ENCODE measurements at regions not wholly inside any gene's neighbourhood (a gene's known extent, or its start where the extent isn't known, plus 50 kb on each side); places are given as distances from the start of the nearest gene placed in this dataset.
A peak's percentile ranks its signal among the peaks of the same experiment; 100 is the strongest.

DNA sequence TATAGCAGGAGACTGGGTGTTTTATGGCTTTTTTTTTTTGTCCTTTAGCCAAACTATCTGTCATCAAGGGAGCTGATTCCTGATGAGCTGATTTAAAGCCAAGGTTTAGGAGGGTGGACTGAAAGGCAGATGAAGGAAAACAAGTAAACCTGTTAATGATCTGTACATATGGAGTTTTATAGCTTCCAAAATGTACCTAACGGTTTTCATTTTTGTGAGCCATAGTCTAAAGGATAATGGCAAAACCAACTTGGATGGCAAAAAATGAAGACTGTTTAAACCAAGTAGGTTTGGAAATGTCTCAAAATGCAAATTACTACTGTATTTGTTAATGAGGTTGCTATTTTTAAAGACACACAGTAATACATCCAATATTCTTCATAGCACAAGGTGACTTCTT is 281.5 kb downstream of the YTHDC2 start:
- no peak for DNase-seq (ENCODE audit: low read depth, low spot score)

DNA sequence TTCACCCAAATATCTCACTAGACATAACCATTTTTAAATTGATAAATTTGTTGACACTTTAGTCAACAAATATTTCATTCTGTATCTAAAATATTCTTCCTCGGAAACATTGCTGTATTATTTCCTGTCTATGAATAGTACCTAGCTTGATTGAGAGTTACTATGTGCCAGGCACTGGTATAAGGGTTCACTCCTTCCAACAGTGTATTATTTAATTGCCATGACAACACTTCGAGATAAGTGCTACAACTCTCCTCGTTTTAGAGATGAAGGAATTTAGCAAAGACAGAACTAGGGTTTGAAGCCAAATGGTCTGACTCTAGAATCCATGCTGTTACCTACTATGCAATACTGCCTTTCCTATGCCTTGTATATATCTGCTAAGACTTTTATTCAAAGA is 287.2 kb downstream of the YTHDC2 start:
- no peak for DNase-seq (ENCODE audit: low read depth, low spot score)

DNA sequence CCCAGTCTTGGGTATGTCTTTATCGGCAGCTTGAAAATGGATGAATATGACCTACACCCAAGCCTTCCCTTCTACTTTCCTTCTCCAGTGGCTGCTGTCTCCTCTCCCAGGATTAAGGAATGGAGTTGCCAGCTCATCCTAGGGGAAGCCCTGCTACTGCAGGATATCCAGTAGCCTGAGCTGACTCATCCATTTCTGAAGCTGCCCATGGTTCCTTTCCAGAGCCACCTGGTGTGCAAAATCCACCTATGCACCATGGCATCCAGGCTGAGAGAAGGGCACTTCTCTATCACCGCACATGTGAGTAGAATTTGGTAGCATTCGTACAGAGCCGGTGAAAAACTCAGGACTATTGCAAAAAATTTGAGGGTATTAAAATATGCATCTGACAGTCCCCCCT is 290.8 kb downstream of the YTHDC2 start:
- DNase-seq (ENCODE audit: low read depth, low spot score): no peak

DNA sequence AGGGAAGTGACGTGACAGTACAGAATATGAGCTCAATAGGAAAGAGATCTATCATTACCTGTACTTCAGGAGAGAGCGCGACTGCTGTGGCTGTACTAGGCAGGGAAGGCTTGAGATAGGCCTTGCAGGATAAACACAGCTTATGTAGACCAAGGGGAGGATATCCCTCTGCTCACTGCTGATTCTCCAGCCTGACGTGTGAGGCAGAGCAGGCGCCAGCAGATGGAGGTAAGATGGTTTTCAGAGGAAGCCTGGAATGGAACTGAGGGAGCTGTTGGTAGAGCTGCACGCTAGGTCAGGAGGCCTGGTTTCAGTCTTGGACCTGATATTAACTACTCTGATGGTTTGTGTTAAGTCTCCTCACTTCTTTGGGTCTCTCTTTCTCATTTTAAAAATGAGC is 291.4 kb downstream of the YTHDC2 start:
- no peak for DNase-seq (ENCODE audit: low read depth, low spot score)

DNA sequence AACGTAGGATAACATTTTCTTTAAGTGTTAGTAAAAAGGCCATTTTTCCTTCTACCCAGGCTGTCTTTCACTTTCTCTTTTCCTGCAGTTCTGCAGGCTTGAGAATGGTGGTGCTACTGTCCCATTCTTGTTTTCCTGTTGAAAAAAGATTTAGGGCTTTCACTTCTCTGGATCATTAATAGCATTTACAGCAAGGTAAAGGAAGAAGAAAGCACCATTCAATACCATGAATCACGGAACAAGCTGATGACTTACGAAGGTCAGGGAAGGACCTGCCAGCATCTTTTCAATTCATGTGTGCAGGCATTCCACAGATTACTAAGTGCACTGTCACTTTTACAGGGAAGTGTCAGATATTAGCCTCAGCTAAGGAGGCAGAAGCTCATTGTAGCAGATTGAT is 292.8 kb downstream of the YTHDC2 start:
- DNase-seq (ENCODE audit: low read depth, low spot score): peak; percentile 3

DNA sequence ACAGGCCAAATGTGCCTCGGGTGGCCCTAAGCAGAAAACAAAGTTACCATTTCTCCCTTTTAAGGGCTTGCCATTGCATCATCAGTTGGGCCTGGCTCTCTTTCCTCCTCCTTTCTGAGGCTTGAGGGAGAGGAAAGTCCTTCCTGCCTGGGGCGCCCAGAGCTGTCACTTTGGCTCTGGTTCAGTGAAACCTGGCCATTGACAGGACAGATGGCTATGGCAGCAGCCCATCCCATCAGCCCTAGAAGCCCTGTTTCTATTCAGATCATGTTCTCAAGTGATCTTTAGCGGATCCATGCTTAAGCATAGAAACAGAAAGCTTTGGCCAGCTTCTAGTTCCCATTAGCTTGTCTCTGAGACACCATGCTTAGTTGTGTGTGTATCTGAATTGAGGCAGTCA is 293.4 kb downstream of the YTHDC2 start:
- DNase-seq (ENCODE audit: low read depth, low spot score): no peak

DNA sequence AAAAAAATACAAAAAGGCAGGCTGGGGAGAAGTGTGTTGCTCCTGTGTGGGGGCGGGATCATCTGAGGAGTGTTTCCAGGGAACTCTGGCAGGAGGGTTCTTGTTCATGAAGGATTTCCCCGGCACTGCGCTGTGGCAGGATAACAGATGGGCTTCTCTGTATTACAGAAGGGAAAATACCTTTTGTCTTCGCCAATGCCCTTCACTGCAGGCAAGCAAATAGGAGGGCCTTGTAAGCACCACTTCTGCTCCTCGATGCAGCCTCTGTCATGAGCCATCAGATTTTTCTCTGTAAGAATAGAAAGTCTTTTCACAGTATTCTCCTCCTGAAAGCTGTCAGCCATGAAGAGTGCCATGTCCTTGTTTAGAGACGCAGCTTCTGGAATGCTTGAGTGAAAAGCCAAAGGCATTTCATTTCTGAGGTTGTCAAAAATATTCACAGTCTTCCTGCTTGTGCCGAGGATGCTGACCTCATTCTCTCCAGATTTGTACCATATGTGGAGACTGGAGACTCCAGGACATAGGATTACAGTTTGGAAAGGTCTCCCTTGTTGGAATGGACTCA is 294.0 kb downstream of the YTHDC2 start:
- DNase-seq (ENCODE audit: low read depth, low spot score): no peak

DNA sequence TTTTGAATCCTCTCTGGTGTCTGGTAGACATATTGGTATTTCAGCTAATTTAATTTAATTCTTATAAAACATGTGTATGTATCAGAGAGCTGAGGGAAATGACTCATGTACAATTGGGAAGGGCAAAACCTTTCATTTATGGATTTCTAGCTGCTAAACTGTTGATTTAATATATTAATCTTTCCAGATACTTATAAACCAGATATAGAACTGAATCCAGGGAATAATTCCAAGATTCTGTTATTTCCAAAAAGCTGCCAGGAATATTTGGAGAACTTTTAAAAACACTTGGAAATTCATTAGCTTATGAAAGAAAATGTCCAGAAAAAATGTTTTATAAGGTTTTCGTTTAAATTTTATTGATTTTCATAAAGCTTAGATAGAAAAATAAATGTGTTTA is 295.5 kb downstream of the YTHDC2 start:
- DNase-seq (ENCODE audit: low read depth, low spot score): no peak

DNA sequence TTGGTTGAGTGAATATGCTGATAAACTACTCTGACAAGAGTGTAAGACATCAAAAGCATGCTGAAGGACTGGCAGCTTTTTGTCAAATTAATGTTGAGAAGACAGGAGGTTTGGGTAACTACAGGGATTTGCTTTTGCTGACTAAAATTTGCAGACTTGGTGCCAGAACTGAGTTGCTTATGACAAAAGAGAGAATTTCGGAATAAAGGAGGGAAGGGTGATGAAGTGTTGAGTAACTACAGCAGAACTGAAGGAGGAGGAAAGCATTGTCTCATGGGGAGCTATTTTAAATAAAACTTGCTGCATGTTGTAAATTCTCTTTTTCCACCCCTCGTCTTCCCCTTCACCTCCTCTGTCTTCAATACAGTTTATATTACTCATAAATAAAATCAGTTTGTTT is 296.1 kb downstream of the YTHDC2 start:
- no peak for DNase-seq (ENCODE audit: low read depth, low spot score)

DNA sequence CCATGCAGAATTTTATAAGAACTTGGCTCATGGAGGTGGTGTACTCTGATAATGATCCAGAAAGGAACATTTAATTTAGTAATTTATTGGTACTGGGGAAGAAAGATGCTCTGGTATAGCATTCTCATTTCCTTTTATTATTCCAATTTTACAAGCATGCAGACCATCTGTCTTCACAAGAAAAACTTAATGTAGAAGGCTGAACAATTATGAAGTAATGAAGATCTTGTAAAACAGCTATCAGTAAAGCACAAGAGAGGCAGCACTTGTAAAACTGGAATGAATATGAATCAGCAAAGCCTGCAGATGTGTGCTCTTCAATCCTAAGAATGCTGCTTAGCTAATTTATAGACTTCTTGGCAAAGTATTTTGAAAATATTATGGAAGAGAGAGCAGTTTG is 300.0 kb downstream of the YTHDC2 start:
- DNase-seq (ENCODE audit: low read depth, low spot score): no peak

DNA sequence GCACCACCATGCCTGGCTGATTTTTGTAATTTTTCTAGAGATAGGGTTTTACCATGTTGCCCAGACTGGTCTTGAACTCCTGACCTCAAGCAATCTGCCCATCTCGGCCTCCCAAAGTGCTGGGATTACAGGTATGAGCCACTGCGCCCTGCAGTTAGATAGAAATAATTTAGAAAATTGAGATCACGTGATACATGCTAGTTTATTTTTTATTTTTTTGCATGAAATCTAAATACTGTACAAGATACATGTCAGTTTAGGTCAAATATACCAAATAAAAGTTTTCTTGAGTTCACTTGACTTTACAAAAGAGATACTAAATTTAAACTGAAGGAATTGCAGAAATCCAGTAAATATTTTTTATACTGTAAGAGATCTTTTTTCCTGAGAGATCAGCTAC is 304.2 kb downstream of the YTHDC2 start:
- DNase-seq (ENCODE audit: low read depth, low spot score): no peak

DNA sequence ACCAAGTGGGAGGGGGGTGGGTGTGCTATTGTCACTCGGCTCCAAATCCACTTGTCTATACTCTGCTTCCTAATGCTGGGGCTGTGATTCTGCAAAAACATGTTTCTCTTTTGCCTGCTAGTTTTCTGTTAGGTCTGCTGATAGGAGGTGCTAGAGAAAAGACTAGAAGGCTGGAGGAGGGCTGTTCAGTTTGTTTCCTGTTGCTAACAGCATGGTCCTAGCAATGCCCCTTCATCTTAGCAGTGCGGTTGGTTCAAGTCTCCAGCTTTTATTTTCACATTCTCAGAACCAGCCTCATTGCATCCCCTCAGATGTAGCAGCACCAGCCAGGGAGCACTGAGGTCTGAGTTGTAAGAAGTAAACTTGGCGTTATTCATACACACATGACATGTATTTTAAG is 310.2 kb downstream of the YTHDC2 start:
- no peak for DNase-seq (ENCODE audit: low read depth, low spot score)

DNA sequence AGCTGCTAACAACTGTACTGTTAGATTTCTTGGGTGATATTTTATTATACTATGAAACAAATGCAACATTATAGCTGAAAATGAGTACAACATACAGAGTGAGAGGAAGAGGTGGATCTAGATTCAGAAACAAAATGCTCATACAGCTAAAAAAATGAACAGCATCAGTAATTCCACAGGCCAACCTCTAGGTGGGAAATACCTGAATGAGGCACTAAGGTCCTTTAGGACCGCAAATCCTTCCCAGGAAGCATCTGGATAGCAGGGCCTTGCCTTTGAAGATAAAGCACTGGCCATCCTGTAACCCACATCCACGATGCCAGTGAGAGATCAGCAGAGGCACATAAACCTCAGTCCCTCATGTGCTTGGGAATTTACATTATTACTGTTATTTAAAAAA is 310.8 kb downstream of the YTHDC2 start:
- no peak for DNase-seq (ENCODE audit: low read depth, low spot score)

DNA sequence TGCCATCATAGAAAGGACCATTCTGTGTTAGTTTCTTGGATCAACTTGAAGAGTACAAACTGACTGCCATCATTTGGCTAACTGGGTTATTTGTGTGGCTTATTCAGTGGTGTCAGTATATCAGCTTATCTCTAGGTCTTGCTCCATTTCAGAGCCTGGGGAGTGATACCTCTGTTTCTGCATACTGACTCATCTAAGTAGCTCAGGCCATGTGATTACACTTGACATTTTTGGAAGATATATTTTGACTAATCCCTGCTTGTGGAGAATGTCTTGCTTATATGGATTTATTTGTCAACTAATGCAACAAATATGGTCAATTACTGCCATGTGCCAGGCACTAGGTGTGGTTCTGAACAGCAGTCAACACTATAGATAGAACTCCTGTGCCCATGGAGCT is 311.7 kb downstream of the YTHDC2 start:
- DNase-seq (ENCODE audit: low read depth, low spot score): no peak

DNA sequence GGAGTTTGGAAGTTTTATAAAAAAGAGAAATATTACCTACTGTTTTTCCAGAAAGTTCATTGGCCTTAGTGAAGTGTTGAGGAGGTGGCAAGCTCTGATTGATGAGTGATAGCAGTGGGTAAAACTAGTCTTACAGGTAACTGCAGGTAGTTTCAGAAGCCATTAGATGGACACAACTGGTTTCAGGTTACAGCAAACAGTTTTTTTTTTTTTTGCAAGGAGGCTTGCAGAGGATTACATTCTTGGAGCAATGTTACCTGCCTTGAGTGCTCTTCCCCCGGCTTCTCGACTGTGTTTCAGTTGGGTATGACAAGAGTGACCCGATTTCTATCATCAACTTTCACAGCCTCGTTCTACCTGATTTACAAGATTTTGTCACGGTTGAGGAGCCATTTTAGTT is 333.4 kb downstream of the YTHDC2 start:
- DNase-seq (ENCODE audit: low read depth, low spot score): no peak

DNA sequence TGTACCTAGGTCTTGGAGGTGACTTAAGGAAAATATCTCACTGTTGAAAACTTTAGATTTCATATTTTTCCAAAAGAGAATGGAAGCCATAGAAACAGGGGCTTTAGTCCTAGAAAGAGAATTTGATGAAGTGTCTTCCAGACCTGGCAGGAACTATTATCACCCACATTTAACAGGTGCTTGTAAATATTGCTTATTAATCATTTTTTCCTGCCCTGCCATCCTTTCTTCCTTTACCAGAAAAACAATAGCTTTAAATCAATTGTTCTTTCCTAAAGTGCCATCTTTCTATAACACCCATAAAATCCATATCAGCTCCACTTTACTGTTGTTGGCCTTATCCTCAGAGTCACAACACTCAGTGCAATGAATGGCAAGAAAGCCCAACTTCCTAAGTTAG is 350.9 kb downstream of the YTHDC2 start:
- DNase-seq (ENCODE audit: low read depth, low spot score): no peak

DNA sequence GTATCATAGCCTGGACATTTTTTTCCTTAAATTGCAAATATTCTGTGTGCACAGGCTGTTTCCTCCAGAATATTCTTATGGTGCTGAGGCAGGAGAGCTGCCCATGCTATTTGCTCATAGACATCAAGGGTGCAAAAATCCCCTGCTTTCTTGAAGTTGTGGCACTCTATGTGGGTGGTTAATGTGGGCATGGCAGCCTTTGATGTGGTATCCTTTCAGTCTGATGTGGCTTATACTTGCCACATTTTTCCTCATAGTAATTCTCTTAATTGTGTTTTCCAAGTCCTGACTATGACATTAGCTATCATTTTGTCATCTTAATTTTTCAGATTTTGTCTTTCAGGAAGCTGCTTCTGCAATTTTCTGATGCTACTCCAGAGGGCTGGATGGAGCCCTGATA is 353.3 kb downstream of the YTHDC2 start:
- DNase-seq (ENCODE audit: low read depth, low spot score): no peak

DNA sequence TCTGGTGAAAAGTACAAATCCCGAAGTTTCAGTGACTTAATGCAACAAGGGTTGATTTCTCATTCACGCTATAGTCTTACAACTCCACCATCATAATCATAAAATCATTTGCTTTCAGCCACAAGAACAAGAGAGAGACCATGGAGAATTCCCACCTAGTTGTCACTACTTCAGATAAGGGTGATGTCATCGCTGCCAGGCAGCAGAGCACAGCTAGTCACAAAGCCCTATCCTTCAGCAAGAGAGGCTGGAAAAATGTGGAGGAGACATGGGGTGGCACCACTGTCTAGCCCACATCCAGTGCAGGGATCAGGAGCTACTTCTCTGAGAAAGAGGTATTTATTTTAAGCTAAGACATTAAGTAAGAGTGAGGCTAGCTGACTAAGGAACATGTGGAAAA is 356.1 kb downstream of the YTHDC2 start:
- DNase-seq (ENCODE audit: low read depth, low spot score): no peak

DNA sequence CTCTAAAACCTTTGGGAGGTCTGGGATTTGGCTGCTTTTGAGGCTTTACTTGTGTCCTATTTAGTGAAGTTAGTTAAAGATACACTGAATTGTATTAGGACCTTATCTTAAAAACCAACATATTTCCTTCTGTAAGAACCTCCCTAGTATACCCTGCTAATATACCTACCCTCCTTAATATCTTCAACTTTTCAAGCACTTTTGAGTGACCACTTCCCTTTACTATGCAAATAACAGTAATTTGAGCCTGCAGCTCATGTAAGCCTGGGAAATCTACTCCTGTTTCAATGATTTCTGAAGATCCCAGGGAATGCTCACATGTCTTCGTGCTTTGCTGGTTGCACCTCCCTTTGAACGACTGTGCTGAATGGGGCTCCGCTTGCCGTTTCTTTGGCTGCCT is 358.5 kb downstream of the YTHDC2 start:
- DNase-seq (ENCODE audit: low read depth, low spot score): no peak

DNA sequence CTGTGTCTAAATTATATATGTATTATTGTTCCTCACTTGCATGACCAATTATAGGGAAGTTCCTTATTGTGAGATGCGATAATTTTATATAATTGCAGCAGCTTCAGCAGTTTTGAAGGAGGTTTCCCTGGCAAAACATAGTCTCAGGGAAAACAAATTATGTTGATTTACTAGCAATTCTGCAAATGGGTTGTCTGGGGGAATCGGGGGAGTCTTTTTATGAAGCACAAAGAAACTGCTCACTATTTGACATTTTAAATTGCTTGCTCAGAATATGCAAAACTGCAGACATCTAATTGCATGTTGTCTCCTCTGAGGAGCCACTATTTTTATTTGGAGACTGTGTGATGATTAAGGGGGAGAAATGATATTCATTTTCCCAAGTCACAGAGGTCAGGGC is 361.6 kb downstream of the YTHDC2 start:
- DNase-seq (ENCODE audit: low read depth, low spot score): no peak

DNA sequence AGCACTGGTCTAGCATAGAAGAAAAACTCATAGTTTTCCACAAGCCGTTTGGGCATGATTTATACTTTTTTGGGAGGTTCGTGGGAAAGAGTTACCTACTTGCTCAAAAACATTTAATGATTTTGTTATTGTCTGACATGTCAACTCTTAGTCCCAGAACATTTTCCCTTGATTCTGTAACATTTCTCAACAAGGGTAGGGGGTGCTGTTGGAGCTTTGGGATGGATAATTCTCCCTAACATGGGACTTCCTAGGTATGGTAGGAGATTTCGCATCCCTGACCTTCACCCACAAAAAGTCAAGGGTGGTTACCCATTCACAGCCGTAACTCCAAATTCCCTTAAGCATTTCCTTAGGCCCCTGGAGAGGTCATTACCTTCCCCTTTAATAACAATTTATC is 378.0 kb downstream of the YTHDC2 start:
- DNase-seq (ENCODE audit: low read depth, low spot score): no peak

DNA sequence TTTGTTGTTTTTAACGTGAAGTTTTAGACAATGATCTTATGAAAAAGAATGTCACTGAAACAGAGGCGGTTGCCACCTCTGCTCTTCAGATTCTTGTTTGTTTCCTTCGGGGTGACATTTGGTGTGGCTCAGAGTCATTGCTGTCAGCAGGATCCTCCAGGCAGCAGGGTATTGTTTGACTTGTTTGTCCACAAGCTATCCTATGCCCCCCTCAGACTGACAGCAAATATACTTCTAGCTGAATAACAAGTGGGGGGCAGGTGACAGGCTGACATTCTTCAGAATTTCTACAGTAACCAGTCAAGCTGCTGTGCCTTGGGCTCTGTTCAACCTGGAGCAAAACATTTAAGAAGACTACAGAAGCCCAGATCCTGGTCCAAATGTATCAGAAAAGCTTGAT is 383.3 kb downstream of the YTHDC2 start:
- DNase-seq (ENCODE audit: low read depth, low spot score): no peak

DNA sequence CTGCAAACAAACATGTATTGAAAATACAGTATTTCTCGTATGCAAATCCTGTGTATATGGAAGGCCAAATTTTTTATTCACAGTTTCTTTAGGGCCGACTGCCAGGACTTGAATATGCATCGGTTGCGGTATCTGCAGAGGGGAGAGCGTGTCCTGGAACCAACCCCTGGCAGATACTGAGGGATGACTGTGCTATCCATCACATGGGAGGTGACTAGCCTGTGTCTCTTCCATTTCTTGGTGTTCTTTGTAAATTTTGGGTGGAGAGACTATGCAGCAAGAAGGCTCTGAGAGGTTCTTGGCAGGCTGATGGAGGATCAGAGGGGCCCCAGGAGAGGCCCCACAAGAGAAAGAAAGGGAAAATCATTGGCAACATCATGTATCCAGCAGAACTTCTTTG is 384.3 kb downstream of the YTHDC2 start:
- no peak for DNase-seq (ENCODE audit: low read depth, low spot score)

DNA sequence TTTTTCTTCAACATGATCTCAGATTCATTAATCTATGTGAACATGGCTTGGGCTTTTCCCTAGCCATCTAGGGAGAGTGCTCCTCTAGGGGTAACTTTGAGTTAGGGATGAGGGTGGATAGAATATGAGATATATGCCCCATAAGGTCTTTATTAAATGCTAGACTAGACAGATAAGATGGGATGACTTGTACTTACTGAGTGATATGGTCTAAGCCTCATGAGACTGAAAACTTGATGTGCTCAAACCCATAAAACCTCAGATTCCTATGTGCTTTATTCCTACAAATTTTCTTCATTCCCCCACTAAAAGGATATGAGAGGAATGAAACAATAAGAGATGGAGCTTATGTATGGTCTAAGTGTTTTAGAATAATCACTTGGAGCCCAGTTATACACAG is 386.6 kb downstream of the YTHDC2 start:
- no peak for DNase-seq (ENCODE audit: low read depth, low spot score)

DNA sequence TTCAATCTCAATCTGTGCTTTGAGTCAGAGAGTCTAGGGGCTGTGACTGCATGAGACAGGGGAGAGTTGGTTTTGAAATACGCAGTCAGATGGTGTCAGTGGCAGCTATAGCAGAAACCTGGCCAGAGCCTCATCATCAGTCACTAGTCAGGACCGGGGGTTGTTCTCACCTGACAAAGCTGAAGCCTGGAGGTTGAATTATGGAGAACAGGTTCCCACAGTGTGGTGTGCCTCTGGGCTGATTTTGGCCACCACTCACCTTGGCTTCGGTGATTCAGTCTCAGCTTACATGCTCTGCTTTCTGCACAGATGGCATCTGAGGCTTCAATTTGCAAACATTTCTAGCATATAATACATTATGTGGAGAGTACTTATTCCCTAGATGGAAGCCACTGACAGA is 387.3 kb downstream of the YTHDC2 start:
- no peak for DNase-seq (ENCODE audit: low read depth, low spot score)
